HAP-1 (cell line): ENCODE measurements at regions not wholly inside any gene's neighbourhood (a gene's known extent, or its start where the extent isn't known, plus 50 kb on each side); places are given as distances from the start of the nearest gene placed in this dataset.
"Not testable (repeated sequence)": the region's sequence is repeated elsewhere in the genome, so short reads cannot be mapped to it uniquely, and the experiment has no call there.

Experiments
- DNase-seq, 2 experiments: peaks; one replicate each; pipeline ENCODE4 v3.0.0-alpha.2; 2016 to 2020; ENCODE audit warnings: low spot score in 2 of 2
- H3K27me3 ChIP-seq: fragments of 250-450 bp; sonication (Bioruptor Pico); 2 replicates; pipeline ENCODE4 v1.5.1; 2020; ENCODE audit warnings: low read depth, mild to moderate bottlenecking, moderate library complexity
- H3K36me3 ChIP-seq: fragments of 250-450 bp; sonication (Bioruptor Pico); replicated peaks from 2 replicates; pipeline ENCODE4 v1.5.1; 2020; ENCODE audit warnings: mild to moderate bottlenecking
- H3K4me1 ChIP-seq: fragments of 250-450 bp; sonication (Bioruptor Pico); 2 replicates; pipeline ENCODE4 v1.5.1; 2020; ENCODE audit warnings: mild to moderate bottlenecking
- H3K4me3 ChIP-seq: fragments of 250-450 bp; sonication (Bioruptor Pico); 2 replicates; pipeline ENCODE4 v1.5.1; 2020; ENCODE audit warnings: mild to moderate bottlenecking, moderate library complexity
- H3K9me3 ChIP-seq: fragments of 250-450 bp; sonication (Bioruptor Pico); 2 replicates; pipeline ENCODE4 v1.5.1; 2020; ENCODE audit warnings: mild to moderate bottlenecking, moderate library complexity
- in situ Hi-C: fragments of 300-500 bp; cut with MboI; formaldehyde crosslinking; loops from 3 replicates; pipeline ENCODE4 v1.14.3; 2020; ENCODE audit warnings: low sequenced_read_pairs, inconsistent platforms, mixed read lengths

DNA sequence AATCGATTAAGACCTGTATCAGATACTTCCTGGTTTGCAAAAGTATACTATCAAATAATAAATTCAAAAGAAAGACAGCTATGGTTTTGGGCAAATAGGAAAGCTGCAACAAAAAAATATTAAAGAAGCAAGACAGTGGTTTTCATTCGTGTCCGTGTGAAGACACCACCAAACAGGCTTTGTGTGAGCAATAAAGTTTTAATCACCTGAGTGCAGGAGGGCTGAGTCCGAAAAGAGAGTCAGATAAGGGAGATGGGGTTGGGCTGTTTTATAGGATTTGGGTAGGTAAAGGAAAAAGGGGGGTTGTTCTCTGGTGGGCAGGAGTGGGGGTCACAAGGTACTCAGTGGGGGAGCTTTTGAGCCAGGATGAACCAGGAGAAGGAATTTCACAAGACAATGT, 609.7 kb upstream of the LUZP2 start:
- H3K36me3 ChIP-seq, H3K27me3 ChIP-seq, DNase-seq, in situ Hi-C loops, H3K9me3 ChIP-seq, H3K4me3 ChIP-seq, H3K4me1 ChIP-seq: not testable (repeated sequence)

DNA sequence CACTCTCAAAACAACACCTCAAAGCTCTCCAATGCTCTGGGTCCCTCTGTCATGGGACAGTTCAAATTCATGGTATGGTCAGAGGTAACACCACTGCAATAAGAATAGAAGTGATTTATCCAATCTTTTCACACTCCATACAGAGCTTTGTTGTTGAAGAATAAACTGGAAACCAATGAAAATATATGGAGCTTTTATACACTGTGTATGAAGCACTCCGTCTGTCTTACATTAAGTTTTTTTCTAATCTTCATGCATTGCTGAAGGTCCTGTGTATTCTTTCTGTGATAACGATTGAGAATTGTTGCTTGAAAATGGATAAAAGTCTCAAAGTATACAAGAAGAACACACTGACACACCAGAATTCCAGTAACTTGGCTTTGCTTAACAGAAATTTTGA, 603.7 kb upstream of the LUZP2 start:
- Histone ChIP-seq H3K4me1 (no peaks in the 10 kb centered on the region), H3K9me3 (no peaks in the 10 kb centered on the region), H3K36me3 (no peaks in the 10 kb centered on the region), H3K27me3 (no peaks in the 10 kb centered on the region), H3K4me3 (no peak overlapping the region)
- no peak for DNase-seq
- in situ Hi-C loops: no loop called here

DNA sequence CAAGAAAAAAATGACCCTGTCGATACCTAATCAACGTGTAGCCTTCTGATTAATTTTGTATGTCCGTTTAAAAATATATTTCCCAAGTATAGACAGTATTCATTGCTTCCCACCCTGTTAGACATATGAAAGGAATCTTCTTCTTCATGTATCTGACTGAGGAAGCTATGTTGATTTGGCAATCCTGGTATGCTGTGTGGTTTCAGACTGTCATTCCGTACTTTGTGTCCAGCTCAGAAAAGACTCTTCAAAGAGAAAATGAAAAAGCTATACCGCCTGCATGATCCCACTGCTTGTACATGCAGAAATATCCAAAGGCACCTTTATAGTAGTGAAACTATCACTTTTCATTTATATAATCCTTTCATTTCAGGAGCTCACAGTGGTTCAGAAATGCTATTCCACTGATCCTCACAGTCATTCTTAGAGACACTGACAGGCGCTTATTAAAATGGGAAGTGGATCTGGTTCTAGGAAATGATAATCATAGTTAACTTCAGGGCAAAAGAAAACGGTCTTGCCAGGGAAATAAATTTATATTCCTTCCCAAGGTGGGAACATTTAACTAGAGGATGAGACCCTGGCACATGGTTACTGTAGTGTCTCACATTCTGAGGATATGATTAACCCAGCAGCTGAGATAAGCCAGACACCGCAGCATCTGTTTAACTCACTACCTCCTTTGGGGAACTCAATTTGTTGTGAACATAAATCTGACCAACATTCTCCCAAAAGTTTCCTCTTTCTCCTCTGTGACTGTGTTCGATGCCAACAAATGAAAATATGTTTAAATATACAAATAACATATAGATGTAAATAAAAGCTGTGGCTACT, 599.2 kb upstream of the LUZP2 start:
- no peak for DNase-seq
- Histone ChIP-seq H3K4me1 (no peaks in the 10 kb centered on the region), H3K27me3 (no peaks in the 10 kb centered on the region), H3K9me3 (no peaks in the 10 kb centered on the region), H3K36me3 (no peaks in the 10 kb centered on the region), H3K4me3 (no peak overlapping the region)
- in situ Hi-C loops: no loop called here

DNA sequence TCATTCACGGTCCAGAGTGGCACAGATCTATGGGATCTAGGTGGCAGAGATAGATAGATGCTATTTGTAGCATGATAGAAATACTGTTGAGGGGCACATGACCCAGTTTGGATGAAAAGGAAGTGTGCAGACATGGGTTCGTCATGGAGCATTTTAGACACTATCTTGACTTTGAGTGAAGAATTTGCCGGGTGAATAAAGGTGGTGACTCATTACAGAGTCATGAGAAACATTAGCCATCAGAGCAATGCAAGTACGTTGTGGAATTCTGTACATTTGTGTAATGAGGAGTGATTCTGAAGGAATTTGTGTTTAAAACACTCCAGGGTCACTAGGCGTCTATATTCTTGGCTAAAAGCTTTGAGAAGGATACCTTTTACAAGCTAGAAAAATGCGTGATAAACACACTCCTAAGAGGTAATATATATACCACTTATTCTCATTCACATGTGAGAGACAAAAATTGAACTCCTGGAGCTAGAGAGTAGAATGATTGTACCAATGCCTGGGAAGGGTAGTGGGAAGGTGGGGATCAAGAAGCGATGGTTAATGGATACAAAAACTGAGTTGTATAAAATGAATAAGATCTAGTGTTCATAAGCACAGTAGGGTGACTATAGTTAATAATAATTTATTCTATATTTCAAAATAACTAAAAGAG, 593.7 kb upstream of the LUZP2 start:
- H3K9me3 ChIP-seq: no peaks in the 10 kb centered on the region
- no peaks in the 10 kb centered on the region for H3K4me1 ChIP-seq
- in situ Hi-C loops: no loop called here
- H3K4me3 ChIP-seq: no peak overlapping the region
- H3K27me3 ChIP-seq: no peaks in the 10 kb centered on the region
- DNase-seq: no peak
- H3K36me3 ChIP-seq: no peaks in the 10 kb centered on the region

DNA sequence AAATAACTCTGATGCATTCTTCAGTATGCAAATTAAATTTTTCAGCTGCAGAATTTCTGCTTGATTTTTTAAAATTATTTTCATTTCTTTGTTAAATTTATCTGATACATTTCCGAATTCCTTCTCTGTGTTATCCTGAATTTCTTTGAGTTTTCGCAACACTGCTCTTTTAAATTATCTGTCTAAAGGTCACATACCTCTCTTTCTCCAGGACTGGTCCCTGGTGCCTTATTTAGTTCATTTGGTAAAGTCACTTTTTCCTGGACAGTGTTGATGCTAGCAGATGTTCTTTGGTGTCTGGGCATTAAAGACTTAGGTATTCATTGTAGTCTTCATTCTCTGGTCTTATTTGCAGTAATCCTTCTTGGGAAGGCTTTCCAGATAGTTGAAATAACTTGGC, 577.4 kb upstream of the LUZP2 start:
- Histone ChIP-seq H3K4me3 (no peak overlapping the region), H3K36me3 (no peaks in the 10 kb centered on the region), H3K27me3 (no peaks in the 10 kb centered on the region), H3K4me1 (no peaks in the 10 kb centered on the region), H3K9me3 (no peaks in the 10 kb centered on the region)
- in situ Hi-C loops: no loop called here
- no peak for DNase-seq

DNA sequence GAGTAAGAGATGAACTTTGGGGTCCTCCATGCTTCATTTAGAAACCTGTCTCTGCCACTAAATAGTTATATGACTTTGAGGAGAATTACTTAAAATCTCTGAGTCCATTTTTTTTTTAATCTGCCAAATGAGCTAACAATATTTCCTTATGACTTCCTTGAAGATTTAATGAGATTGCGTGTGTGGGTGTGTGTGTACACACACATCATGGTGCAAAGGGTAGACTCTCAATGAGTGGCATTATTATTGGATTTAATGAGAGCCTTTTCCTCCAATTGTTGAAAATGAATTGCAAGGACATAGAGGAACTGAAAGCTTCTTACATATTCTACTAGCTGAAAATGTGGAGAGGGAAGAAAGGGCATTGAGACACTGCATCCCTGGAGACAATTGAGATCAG, 573.5 kb upstream of the LUZP2 start:
- in situ Hi-C loops: no loop called here

DNA sequence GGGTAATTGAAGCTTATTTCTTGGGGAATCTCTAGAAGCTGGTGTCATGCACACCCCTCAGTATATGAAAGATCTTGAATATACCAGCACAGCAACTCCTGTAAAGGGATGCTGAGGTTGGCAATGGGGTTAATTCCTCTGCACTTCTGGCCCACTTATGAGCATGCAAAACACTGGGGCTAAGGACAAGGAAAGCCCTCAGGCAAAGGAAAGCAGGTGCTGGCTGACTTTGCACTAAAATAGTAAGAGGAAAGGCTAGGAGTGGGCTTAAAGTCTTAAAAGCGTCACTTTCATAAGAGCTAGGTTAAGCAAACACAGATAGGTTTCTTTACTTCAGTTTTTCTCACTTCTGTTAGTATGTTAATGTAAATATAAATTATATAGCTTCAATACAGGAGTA, 572.6 kb upstream of the LUZP2 start:
- H3K36me3 ChIP-seq: no peaks in the 10 kb centered on the region
- no peaks in the 10 kb centered on the region for H3K27me3 ChIP-seq
- no peaks in the 10 kb centered on the region; the same call in 1 of the 2 replicates for H3K4me1 ChIP-seq
- H3K4me3 ChIP-seq: no peak overlapping the region
- no peaks in the 10 kb centered on the region for H3K9me3 ChIP-seq
- peak; percentile 39 to 53 for DNase-seq
- in situ Hi-C loops: no loop called here

More for the DNA sequence above, 573.5 kb upstream of the LUZP2 start:
- no peak for DNase-seq
- H3K4me1 ChIP-seq: no peaks in the 10 kb centered on the region; the same call in 1 of the 2 replicates
- H3K9me3 ChIP-seq: no peaks in the 10 kb centered on the region
- no peak overlapping the region for H3K4me3 ChIP-seq
- H3K36me3 ChIP-seq: no peaks in the 10 kb centered on the region
- H3K27me3 ChIP-seq: no peaks in the 10 kb centered on the region

DNA sequence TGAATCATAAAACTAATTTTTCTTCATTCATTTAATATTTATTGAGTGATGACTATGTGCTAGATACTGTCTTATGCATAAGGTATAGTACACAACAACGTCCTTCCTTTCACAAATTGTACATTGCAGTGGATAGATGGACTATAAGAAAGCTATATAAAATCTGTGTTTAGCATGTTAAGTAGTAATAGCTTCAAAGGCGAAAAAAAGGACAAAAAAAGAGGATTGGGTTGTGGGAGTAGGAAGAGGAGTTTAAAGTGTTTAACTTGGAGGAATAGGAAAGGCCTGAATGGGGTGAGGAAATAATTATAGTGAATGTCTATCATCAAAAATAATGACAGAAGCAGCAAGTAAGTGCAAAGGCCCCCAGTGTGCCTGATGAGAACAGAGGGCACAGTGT, 565.4 kb upstream of the LUZP2 start:
- in situ Hi-C loops: no loop called here
- Histone ChIP-seq H3K4me1 (peaks cover 15% of the 10 kb centered on the region), H3K27me3 (no peaks in the 10 kb centered on the region), H3K36me3 (no peaks in the 10 kb centered on the region), H3K9me3 (no peaks in the 10 kb centered on the region), H3K4me3 (no peak overlapping the region)
- no peak for DNase-seq

DNA sequence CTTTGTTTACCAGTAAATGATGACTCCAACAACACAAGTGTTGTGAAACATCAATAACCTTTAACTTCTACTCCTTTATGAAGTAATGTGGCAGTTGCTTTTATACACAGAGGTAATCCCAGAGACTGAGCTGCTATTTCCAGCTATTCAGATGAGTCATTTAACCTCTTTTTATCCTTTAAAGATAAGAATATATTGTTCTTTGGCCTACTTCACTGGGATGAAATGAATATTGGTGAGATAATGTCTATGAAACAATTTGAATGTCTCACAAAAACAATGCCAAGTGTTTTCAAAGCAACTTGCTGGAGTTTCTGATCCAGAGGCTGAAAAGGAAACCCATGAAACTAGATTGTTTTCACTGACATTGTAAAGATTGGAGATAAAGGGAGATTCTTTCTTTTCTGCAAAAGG, 564.4 kb upstream of the LUZP2 start:
- in situ Hi-C loops: no loop called here
- no peaks in the 10 kb centered on the region for H3K9me3 ChIP-seq
- peak in 1 of 2 experiments; percentile 77 for DNase-seq

DNA sequence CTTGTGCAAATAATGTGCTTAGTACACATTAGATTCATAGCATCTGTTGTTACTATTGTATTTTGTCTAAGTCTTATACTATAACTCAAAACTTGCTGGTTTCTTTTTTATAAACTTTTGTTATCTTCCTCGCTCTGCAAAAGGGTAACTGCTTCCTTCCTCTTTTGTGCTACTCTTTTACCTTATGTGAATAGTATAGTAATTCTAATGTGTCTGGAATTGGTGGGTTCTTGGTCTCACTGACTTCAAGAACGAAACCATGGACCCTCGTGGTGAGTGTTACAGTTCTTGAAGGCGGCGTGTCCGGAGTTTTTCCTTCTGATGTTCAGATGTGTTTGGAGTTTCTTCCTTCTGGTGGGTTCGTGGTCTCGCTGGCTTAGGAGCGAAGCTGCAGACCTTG, 563.1 kb upstream of the LUZP2 start:
- Histone ChIP-seq H3K9me3 (no peaks in the 10 kb centered on the region), H3K4me1 (peaks cover 15% of the 10 kb centered on the region), H3K27me3 (no peaks in the 10 kb centered on the region), H3K4me3 (no peak overlapping the region), H3K36me3 (no peaks in the 10 kb centered on the region)
- in situ Hi-C loops: no loop called here
- DNase-seq: no peak

More for the DNA sequence above, 564.4 kb upstream of the LUZP2 start:
- peaks cover 15% of the 10 kb centered on the region for H3K4me1 ChIP-seq
- no peaks in the 10 kb centered on the region for H3K27me3 ChIP-seq
- H3K4me3 ChIP-seq: no peak overlapping the region
- H3K36me3 ChIP-seq: no peaks in the 10 kb centered on the region

DNA sequence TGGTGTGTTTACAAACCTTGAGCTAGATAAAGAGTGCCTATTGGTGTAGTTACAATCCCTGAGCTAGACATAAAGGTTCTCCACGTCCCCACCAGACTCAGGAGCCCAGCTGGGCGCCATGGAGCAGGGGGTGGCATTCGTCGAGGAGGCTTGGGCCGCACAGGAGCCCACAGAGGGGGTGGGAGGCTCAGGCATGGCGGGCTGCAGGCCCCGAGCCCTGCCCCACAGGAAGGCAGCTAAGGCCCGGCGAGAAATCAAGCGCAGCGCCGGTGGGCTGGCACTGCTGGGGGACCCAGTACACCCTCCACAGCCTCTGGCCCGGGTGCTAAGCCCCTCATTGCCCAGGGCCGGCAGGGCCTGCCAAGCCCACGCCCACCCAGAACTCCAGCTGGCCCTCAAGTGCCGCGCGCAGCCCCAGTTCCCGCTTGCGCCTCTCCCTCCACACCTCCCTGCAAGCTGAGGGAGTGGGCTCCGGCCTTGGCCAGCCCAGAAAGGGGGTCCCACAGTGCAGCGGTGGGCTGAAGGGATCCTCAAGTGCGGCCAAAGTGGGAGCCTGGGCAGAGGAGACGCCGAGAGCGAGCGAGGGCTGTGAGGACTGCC, 562.1 kb upstream of the LUZP2 start:
- peaks cover 15% of the 10 kb centered on the region for H3K4me1 ChIP-seq
- in situ Hi-C loops, H3K9me3 ChIP-seq, DNase-seq, H3K27me3 ChIP-seq, H3K36me3 ChIP-seq, H3K4me3 ChIP-seq: not testable (repeated sequence)

DNA sequence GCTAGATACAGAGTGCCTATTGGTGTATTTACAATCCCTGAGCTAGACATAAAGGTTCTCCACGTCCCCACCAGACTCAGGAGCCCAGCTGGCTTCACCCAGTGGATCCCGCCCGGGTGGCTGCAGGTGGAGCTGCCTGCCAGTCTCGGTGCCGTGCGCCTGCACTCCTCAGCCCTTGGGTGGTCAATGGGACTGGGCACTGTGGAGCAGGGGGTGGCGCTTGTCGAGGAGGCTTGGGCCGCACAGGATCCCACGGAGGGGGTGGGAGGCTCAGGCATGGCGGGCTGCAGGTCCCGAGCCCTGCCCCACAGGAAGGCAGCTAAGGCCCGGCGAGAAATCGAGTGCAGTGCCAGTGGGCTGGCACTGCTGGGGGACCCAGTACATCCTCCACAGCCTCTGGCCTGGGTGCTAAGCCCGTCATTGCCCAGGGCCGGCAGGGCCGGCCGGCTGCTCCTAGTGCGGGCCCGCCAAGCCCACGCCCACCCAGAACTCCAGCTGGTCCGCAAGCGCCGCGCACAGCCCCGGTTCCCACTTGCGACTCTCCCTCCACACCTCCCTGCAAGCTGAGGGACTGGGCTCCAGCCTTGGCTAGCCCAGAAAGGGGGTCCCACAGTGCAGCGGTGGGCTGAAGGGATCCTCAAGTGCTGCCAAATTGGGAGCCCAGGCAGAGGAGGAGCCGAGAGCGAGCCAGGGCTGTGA, 554.6 kb upstream of the LUZP2 start:
- in situ Hi-C loops, DNase-seq, H3K36me3 ChIP-seq, H3K9me3 ChIP-seq, H3K4me3 ChIP-seq, H3K4me1 ChIP-seq, H3K27me3 ChIP-seq: not testable (repeated sequence)

DNA sequence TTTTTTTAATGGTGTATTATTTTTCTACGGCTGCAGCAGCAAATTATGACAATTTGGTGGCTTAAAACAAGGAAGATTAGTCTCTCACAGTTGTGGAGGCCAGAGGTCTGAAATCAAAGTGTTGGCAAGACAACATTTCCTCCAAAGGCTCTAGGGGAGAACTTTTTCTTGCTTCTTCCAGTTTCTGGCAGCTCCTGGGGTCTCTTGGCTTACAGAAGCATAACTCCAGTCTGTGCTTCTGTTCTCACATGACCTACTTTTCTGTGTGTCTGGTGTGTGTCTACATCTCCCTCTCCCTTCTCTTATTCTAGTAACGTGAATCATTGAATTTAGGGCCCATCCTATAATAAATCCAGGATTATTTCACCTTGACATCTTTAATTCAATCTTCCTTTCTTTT, 551.9 kb upstream of the LUZP2 start:
- Histone ChIP-seq H3K36me3 (no peaks in the 10 kb centered on the region), H3K27me3 (no peaks in the 10 kb centered on the region), H3K9me3 (no peaks in the 10 kb centered on the region), H3K4me3 (no peak overlapping the region), H3K4me1 (peaks cover 12% of the 10 kb centered on the region)
- DNase-seq: no peak
- in situ Hi-C loops: no loop called here

DNA sequence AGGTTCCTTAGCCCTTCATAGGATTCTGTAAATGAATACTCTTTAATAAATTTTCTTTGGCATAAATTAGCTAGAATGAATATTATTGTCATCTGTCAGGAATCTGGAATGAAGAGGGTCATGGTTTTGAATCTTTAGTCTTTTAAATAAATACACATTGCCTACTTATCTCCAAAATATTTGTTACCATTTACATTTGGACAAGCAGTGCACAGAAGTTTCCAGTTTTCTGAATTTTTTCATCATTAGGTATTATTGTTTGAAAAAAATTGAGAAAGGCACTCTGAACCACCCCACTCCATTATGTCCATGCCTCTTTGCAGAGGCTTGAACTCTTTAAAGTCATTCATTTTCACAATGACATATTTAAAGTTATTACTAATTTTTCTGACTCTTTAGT, 549.0 kb upstream of the LUZP2 start:
- DNase-seq: no peak

More for the DNA sequence above, 549.0 kb upstream of the LUZP2 start:
- in situ Hi-C loops: no loop called here
- H3K4me1 ChIP-seq: peaks cover 12% of the 10 kb centered on the region
- no peaks in the 10 kb centered on the region for H3K9me3 ChIP-seq
- no peak overlapping the region for H3K4me3 ChIP-seq
- H3K27me3 ChIP-seq: no peaks in the 10 kb centered on the region
- no peaks in the 10 kb centered on the region for H3K36me3 ChIP-seq
